Progenitor cell of endocrine pancreas (in vitro differentiated cells): ENCODE measurements at regions not wholly inside any gene's neighbourhood (a gene's known extent, or its start where the extent isn't known, plus 50 kb on each side); places are given as distances from the start of the nearest gene placed in this dataset.

Source experiments
- DNase-seq: peaks from one replicate; pipeline ENCODE4 v3.0.0; 2021; ENCODE audit warnings: low spot score; ENCODE audit not compliant: unreplicated experiment
- H3K27ac Mint-ChIP-seq: 2 replicates; pipeline ENCODE4 v1.8.0; 2021; ENCODE audit warnings: mild to moderate bottlenecking, moderate library complexity, mixed read lengths
- H3K27me3 Mint-ChIP-seq: 2 replicates; pipeline ENCODE4 v1.8.0; 2021; ENCODE audit warnings: mixed read lengths
- H3K36me3 Mint-ChIP-seq: 2 replicates; pipeline ENCODE4 v1.8.0; 2022; ENCODE audit warnings: mixed read lengths; ENCODE audit not compliant: insufficient read depth
- H3K4me1 Mint-ChIP-seq: 2 replicates; pipeline ENCODE4 v1.8.0; 2021; ENCODE audit warnings: low read depth, mixed read lengths
- H3K4me3 Mint-ChIP-seq: 2 replicates; pipeline ENCODE4 v1.8.0; 2021; ENCODE audit warnings: low read depth, mild to moderate bottlenecking, moderate library complexity, mixed read lengths
- H3K9me3 Mint-ChIP-seq: 2 replicates; pipeline ENCODE4 v1.8.0; 2021; ENCODE audit warnings: low read depth, mixed read lengths
- CTCF ChIP-seq: fragments of 200-600 bp; sonication (generic); IDR thresholded peaks from one replicate; pipeline ENCODE4 v1.5.0; 2021; ENCODE audit warnings: antibody characterized with exemption, mild to moderate bottlenecking; ENCODE audit not compliant: unreplicated experiment

DNA sequence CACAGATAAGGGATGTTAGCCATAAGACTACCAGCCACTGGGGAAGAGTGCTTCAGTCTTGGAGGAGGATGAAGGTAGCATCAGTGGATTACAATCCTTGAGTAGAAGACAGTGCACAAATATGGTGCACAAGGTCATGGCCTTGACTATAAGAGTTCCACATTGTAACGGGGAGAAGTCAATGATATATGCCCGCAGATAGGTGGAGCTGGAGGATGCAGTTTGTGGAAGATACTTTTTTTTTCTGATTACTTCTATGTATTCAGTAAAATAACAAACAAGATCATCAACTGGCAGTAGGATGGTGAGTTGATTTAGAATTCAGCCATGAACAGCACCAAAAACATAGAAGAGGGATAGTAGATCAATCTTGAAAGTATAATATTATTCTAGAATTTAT is 926.8 kb upstream of the MIR17HG start:
- Mint-ChIP-seq H3K27me3 (no peaks in the 10 kb centered on the region), H3K36me3 (no peaks in the 10 kb centered on the region), H3K4me1 (no peaks in the 10 kb centered on the region), H3K27ac (no peak overlapping the region), H3K4me3 (no peak overlapping the region), H3K9me3 (peaks cover 9% of the 10 kb centered on the region)
- DNase-seq: no peak
- TF ChIP-seq CTCF: no peak

DNA sequence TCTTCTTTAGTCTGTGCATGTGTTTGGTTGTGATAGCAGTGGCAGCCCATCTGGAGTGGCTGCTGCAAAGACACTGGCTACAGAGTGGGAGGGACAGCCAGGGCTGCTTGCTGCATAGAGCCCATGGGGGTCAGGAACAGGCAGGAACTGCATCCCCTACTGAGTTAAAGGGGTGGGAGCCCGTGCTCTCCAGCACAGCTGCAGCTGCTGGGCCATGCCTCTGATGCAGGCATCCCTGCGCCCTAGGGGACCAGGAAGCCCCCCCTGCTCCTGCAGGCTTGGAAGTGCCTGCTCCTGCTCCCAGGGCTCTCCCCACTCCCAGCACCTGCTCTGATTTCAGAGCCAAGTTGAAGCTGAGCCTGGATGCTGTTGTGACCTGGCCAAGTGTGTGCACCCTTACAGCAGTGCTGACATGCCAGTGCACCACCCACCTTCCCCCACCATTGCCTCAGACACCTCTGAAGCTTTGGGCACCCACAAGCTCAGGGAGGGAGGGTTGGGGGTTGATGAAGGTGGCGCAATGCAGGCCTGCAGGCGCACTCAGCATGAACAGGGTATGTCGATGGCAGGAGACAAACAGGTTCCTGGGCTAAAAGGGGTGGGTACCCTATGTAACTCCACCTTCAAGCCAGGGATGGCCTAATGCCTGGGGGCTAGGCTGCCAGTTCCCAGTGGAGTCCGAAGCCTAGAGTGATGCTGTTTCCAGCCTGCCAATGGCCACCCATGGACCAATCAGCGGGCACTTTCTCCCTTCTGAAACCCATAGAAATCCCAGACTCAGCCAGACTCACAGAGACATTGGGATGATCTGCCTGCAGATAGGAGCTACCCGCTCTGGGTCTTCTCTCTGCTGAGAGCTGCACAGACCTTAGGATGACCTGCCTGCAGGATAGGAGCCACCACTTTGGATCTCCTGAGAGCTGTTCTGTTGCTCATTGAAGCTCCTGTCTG is 919.9 kb upstream of the MIR17HG start:
- DNase-seq: no peak
- Mint-ChIP-seq H3K27me3 (no peaks in the 10 kb centered on the region), H3K9me3 (peaks cover 4% of the 10 kb centered on the region)

DNA sequence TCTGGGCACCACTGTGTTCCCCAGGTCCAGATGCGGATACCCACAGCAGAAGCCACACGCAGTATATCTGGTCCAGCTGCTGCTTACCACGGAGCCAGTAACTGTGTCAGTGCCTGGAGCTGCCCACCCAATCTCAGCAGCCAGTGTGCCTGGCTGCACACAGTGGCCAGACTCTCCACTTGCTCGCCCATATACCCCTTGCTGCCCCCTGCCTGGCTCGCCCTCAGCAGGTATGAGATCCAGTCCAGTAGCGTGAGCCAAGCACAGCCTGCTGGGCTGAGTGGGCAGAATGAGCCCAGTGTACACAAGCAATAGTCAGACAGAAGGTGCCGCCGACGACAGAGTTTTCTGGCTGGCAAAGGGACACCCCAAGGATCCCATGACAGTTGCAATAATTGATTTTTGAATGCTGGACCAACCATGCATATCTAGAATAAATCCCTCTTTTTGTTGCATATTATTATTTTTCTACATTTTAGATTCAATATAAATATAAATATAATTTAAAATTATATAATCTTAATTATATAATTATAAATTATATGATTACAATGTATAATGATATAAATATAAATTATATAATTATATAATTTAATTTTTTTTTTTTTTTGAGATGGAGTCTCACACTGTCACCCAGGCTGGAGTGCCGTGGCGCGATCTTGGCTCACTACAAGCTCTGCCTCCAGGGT is 918.8 kb upstream of the MIR17HG start:
- TF ChIP-seq CTCF: no peak
- DNase-seq: no peak
- Mint-ChIP-seq H3K27ac (no peak overlapping the region), H3K36me3 (no peaks in the 10 kb centered on the region), H3K4me1 (peaks cover 23% of the 10 kb centered on the region), H3K27me3 (no peaks in the 10 kb centered on the region), H3K4me3 (no peak overlapping the region), H3K9me3 (peaks cover 4% of the 10 kb centered on the region)

More for the DNA sequence above, 919.9 kb upstream of the MIR17HG start:
- Mint-ChIP-seq H3K4me3 (no peak overlapping the region), H3K4me1 (peaks cover 16% of the 10 kb centered on the region), H3K36me3 (no peaks in the 10 kb centered on the region), H3K27ac (no peak overlapping the region)
- no peak for TF ChIP-seq CTCF

- Mint-ChIP-seq H3K27ac (no peak overlapping the region), H3K36me3 (no peaks in the 10 kb centered on the region), H3K9me3 (peaks cover 4% of the 10 kb centered on the region), H3K4me1 (peaks cover 23% of the 10 kb centered on the region), H3K4me3 (no peak overlapping the region), H3K27me3 (no peaks in the 10 kb centered on the region)
- TF ChIP-seq CTCF: no peak
- DNase-seq: no peak
These were observed 917.4 kb upstream of the MIR17HG start for GRCh38 chr13:90430127-90430526.

GRCh38 chr13:90436697-90437096 is 910.8 kb upstream of the MIR17HG start:
- no peak overlapping the region for H3K4me3 Mint-ChIP-seq
- no peak overlapping the region for H3K27ac Mint-ChIP-seq
- no peaks in the 10 kb centered on the region for H3K36me3 Mint-ChIP-seq
- H3K27me3 Mint-ChIP-seq: no peaks in the 10 kb centered on the region
- peaks cover 3% of the 10 kb centered on the region for H3K9me3 Mint-ChIP-seq
- H3K4me1 Mint-ChIP-seq: peaks cover 14% of the 10 kb centered on the region
- no peak for DNase-seq
- no peak for TF ChIP-seq CTCF
